Retinal pigment epithelial cell (primary cell): ENCODE measurements at regions not wholly inside any gene's neighbourhood (a gene's known extent, or its start where the extent isn't known, plus 50 kb on each side); places are given as distances from the start of the nearest gene placed in this dataset.

Experiments
- DNase-seq: peaks from one replicate; pipeline ENCODE4 v3.0.0-alpha.2; 2010; ENCODE audit warnings: low read depth
- H3K4me3 ChIP-seq: 2 replicates; pipeline ENCODE4 v1.5.1; 2011; ENCODE audit warnings: mild to moderate bottlenecking, low read length, control low read depth, moderate library complexity
- TF ChIP-seq, protein P1 (sequence below): conservative IDR thresholded peaks from 2 replicates; pipeline ENCODE4 v1.5.1; 2011; ENCODE audit warnings: low read depth, low read length, control low read depth, inconsistent platforms

DNA sequence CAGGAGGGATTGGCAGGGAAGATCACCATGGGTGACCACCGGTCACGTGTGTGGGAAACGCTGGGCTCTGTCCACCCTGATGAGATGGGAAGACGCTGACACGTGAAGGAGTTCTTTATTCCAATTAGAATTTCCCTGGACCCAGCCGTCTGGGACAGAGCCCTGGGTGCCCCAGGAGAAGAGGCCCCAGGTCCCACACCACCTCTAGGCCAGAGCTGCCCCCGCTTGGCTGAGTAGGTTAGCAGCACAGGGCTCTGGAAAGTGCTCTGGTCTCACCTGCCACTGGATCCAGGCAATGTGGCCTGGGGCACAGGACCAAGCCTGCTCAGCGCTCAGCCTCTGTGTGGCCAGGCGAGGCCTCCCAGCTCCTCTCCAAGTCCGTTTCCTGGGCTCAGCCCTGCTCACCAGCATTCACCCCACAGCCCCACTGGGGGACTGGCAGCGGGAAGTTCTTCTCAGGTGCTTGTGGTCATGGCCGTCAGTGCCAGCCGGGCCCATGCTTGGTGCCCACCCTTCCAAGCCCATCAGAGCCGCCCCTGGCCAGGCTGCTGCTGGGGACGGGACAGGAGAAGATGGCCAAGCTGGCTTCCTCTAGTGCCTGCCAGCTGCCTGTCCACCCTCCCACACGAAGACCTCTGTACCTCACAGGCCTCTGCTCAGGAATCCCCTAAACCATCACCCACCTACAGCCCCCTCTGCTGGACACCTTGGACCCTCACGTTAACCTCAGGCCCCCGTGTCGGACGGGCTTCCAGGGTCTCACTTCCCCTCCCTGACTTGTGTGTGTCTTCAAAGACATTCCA, 62.5 kb upstream of the FGF3 start:
- DNase-seq = no peak
- no peak overlapping the region for H3K4me3 ChIP-seq
- TF ChIP-seq, protein P1, sequence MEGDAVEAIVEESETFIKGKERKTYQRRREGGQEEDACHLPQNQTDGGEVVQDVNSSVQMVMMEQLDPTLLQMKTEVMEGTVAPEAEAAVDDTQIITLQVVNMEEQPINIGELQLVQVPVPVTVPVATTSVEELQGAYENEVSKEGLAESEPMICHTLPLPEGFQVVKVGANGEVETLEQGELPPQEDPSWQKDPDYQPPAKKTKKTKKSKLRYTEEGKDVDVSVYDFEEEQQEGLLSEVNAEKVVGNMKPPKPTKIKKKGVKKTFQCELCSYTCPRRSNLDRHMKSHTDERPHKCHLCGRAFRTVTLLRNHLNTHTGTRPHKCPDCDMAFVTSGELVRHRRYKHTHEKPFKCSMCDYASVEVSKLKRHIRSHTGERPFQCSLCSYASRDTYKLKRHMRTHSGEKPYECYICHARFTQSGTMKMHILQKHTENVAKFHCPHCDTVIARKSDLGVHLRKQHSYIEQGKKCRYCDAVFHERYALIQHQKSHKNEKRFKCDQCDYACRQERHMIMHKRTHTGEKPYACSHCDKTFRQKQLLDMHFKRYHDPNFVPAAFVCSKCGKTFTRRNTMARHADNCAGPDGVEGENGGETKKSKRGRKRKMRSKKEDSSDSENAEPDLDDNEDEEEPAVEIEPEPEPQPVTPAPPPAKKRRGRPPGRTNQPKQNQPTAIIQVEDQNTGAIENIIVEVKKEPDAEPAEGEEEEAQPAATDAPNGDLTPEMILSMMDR = peak; percentile 35

DNA sequence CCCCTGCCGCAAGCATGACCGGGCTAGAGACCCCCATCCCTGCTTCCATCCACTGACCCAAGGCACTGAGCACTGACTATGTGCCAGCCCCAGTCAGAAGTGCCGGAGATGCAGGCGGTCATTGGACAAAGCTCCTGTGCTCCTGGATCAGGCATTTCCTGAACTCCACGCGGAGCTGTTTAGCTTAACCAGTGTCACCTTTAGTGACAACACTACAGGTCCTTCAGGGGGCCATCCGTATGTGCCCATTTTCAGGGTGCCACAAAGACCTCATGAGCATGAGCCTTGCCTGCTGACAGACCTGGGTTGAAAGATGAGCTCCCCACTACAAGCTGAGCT, 63.0 kb upstream of the FGF3 start:
- H3K4me3 ChIP-seq = no peak overlapping the region
- TF ChIP-seq, protein P1 = no peak
- DNase-seq = no peak

DNA sequence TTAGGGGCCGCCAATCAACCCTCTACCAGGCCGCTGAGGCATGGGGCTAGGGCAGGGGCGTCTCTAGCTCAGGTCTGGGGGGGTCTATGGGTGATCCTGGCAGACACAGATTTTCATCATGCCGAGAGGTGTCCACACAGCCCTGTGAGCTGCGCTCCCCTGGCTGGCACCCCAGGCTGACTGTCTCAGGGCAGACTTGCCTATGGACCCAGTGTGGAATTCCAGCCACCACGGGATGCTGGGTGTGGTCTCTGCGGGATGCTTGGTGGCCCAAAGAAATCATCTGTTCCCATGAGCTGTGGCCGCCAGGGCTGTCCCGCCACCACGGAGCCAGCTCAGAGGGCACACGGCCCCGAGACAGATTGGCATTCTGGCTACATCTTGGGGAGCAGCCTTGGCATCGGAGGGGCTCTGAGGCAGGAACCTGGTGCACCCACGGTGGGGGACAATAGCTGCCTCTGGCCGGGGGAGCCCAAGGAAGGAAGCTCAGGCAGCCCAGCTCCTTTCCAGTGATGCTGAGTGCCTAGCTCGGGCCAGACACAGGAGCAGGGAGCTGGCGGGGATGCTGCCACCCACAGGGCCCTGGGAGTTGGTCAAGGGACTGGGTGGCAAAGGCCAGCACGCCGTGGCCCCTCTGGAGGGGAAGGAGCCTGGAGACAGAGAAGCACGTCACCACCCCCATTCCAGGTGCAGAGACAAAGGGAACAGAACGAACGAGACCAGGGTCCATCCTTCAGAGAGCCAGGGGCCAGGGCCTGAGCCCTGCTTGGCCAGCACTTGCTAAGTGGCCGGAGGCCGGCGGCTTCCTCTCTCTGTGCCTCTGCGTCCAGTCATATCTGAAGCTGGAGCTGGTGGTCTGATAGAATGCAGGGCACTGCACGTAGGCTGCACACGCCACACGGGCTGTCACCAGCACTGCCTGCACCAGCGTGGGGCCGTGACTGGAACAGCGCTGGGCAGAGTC, 64.4 kb upstream of the FGF3 start:
- DNase-seq = no peak
- TF ChIP-seq, protein P1 = no peak
- H3K4me3 ChIP-seq = no peak overlapping the region

DNA sequence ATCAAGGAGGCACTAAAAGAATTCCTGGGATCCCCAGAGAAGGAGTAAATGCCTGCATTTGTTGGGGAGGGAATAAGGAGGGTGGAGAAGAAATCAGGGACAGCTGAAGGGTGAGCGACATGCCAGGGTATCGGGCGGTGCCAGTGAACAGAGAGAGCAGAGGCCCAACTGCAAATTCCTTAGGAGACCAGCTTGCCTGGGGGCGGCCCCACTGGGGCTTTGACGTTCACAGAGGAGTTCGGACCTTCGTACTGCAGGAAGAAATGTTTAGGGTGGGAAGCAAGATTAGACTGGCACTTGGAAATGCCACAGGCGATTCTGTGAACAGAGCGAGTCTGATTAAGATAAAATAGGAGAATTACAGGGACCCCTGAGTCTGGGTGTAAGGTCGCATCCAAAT, 65.1 kb upstream of the FGF3 start:
- DNase-seq = no peak
- TF ChIP-seq, protein P1 = no peak
- H3K4me3 ChIP-seq = no peak overlapping the region

DNA sequence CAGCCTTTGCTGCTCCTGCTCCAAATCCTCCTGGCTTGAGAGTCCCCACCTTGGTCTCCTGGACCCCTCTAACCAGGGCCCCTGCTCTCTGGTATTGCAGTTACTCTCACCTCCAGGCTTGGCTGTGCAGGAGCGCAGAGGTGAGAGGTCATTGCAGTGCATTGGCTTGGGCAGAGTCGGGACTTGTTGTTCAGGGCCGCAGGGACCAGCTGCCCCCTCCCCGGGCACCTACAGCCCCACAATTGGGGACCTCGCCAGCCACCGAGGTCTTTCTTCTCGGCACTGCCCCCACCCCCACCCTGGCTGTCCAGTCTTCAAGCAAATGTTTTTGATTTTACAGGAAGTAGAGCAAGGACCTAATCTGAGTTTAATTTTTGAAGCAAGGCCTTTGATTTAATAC, 65.5 kb upstream of the FGF3 start:
- TF ChIP-seq, protein P1 = no peak
- H3K4me3 ChIP-seq = no peak overlapping the region
- no peak for DNase-seq

DNA sequence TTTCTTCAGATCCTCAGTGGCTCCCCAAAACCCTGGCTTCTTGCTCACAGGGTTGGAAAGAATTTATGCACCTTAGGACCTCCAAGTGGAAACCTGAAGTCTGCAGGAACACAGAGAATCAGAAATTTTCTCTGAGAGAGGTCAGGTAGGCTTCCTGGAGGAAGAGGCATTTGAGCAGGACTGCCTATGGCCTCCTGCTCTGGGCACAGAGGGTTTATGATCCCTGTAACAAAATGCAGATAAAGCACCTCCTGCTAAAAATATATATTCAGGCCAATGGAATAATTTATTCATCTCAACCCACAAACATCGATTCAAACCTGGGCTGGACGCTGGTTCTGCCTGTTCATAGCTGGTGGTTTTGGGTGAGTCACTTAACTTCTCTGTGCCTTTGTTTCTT, 68.1 kb upstream of the FGF3 start:
- H3K4me3 ChIP-seq = no peak overlapping the region
- no peak for DNase-seq
- TF ChIP-seq, protein P1 = no peak
